GM18858 (cell line): ENCODE measurements at regions not wholly inside any gene's neighbourhood (a gene's known extent, or its start where the extent isn't known, plus 50 kb on each side); places are given as distances from the start of the nearest gene placed in this dataset.

ENCODE experiments used
- ATAC-seq: cut with Tn5 transposase; IDR thresholded peaks from one replicate; pipeline ENCODE4 v1.9.1; 2021; ENCODE audit not compliant: unreplicated experiment

DNA sequence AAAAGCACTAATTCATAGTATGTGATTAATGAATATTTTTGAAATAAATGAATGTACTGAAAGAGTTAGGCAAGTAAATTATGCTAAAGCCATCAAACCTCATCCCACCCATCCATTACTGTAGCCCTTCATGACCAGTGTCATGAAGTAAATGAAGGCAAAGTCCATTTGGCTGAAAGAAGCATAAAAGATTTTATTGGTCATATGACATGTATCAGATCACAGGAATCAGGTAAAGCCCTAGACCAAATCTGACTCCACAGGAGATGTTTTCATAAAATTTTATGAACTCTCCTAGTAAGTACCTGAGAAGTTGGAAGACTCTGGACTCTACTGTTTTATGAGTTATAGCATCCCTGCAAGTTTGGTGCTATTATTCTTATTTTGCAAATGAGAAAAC is 213.5 kb downstream of the TMEM114 start:
- no peak for ATAC-seq

DNA sequence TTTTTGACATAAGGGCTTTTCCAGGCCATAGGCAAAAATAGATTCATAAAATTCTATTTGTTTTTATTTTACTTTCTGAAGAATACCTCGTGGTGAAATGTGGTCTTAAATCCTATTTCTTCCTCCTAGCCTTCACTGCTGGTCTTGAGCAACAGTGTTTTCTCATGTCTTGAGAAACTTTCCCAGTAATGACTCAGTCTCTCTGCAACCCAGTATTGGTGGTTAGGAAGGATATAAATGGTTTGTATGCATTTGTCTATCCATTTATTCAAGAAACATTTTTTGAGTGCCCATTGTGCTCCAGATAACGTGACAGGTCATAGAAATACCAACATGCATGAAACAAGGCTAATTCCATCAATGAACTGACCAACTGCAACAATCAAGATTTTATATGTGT is 213.9 kb downstream of the TMEM114 start:
- ATAC-seq: no peak

DNA sequence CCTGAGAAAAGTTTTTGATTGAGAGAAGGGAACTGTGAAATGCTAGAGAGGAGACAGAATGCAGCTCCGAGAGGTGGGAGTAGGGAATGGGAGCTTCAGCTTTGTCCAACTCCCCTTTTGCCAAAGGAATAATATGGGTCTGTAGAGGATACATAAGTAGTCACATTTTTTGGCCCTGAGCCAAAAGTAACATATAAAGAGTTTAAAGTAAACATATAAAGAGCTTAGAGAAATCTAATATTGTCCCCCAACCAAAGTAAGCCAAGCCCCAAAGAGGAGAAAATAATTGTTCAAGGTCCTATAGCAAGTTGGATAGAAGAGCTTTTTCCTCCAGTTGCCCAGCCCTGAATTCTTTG is 215.1 kb downstream of the TMEM114 start:
- no peak for ATAC-seq

DNA sequence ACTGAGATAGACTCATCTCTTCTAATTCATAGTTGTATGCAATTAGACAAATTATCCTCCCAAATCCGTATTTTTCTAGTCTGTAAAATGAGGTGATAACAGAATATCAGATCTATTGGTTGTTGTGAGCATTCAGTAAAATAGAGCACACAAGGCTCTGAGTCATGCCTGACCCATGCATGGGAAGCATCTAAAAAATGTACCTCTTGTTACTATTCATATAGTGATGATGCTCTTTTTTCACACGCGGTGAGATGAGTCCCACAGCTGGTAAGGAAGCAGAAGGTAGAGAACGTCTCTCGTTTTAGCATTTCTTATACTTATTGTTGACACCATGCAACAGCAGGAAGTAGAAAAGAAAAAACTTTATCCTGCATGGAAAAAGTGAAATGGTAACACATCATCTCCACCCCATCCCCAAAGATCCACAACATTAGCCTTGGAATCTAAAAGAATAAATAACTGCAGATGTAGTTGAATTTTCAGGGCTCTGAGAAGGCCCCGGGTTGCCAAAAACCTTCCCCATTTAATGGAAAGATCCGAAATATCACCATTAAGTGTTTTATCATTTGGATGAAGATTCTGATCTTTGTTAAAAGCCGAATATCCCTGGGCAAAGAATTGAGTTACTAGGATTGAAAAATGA is 215.6 kb downstream of the TMEM114 start:
- no peak for ATAC-seq

DNA sequence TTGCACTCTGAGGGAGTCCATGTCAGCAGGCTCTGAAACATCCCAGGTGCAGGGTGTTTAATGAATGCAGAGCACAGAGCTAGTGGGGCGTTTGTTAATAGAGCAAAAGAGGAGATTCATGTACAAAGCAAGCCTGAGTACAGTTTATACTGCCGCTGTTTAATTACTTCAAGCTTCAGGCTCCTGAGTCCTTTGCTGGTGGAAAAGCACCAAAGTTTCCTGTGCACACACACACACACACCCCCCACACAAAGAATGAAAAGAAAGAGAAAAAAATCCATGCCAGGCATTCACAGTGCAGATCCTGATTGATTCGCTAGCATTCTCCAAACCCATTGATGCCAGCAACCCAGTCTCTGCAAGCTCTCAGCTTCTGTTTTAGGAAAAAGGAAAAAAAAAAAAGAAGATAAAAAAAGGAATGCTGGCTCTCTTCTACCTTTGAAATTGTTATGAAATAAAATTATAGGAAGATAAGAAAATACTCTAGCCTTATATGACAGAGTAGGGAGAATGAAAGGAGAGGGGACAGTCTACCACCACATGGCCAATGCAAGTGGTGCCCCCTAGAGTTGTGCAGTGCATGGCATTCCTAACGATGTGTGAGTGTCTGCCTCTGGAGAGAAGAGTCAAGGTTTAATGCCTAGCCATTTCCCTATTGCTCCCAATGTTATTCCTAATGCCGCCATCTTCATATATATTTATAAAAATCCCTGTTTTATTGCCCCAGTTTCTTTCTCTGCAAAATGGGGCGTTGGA is 216.5 kb downstream of the TMEM114 start:
- no peak for ATAC-seq

DNA sequence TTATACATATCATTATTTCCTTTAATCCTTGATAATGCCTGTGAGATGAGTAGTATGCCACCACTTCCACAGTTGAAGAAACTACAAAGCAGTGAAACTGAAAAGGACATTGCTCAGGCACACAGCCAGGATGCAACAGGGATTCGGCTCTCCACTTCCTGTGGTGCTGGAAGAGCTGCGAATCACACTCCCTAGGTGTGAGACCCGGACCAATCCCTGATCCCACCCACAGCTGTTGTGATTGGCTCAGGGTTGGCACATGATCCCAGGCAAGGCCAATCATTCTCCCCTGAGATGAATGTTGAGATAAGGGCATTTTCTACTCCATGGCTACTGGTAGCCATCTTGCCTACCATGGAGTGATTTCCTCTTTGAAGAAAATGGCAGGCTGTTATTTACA is 218.2 kb downstream of the TMEM114 start:
- no peak for ATAC-seq

DNA sequence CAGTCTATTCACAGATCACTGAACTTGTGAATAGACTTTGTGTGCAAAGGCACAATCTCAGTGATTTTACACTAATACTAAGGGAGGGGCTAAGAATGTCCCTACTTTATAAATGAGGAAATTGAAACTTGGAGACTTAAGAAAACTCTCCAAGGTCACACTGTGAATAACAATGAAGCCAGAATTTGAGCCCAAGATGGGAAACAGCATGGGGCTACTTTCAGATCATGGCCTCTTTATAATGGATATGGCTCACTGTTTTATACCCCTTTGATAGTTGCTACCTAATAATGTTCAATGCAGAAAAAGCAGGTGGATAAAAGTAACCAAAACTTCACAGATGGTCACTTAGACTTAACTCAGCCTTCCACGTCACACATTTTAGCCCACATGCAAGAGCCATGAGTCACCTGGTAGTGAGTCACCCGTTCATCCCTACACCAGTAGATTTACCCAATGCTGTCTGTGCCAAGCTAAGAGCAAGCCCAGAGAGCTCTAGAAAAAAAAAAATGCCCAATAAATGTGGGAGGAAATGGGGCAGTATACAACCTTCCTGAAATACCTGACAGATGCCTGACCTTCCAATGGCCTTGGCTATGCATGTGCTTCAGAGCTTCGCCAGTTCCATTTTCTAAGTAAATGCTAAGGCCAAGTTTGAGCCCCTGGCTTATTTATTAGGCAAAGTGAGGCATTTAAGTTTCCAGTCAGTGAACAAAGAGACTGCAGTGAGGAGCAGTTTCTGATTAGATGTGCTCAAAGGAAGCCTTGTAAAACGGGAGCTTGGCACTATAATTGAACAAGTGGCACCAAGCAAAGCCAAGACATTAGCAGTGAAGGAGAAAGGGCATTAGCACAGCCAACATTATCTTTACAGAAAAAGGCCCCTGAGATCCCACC is 219.7 kb downstream of the TMEM114 start:
- ATAC-seq: no peak

DNA sequence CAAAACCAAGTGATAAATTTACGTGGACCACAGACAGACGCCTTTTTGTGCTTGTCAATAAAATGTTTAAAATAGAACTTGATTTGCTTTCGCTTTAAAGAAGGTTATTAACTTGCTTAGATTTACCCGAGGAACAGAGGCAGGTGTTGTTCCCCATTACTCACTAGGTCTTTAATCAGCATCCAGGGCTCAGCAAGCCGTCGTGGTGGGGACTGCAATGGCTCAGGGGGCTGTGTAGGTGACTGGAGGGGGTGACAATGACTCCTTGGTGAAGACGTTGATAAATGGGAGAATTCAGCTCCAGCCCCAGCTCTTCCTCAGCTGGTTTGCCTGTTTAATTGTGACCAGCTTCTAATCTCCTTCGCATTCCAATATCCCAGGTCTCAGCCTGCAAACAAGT is 231.4 kb downstream of the TMEM114 start:
- ATAC-seq: no peak

DNA sequence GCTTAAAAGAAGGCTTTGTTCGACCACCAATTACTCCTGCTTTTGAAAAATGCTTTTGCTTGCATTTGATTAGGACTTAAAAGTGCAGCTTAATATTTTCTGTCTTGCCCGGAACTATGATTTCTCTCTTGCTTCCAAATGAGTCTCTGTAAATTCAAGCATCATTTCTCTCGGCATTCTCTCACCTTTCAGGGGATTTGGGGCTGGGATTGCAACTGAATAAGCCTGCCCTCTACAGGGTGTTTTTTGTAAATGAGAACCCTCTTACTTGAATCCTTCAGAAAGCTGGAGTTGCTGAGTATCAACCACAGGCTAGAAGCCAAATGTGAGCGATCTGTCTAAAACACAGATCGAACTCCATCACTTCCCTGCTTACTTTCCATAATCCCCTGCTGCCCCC is 234.6 kb downstream of the TMEM114 start:
- ATAC-seq: no peak

DNA sequence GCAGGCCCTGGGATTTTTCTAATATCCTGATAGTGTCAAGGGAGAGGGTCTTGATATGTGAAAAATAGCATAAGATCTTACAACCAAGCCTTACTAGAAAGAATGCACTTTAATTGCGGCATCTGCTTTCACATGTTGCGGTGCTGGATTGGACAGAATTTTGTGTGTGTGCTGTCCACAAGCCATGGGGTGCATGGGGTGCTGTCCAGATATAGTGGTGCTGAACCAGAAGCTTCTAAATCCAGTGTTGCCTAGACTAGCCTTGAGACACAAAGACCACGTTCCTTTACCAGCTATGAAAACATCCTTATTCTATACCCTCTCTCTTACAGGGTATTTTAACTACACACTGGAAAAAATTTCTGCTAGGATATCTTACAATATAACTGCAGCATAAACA is 244.0 kb downstream of the TMEM114 start:
- ATAC-seq: no peak

DNA sequence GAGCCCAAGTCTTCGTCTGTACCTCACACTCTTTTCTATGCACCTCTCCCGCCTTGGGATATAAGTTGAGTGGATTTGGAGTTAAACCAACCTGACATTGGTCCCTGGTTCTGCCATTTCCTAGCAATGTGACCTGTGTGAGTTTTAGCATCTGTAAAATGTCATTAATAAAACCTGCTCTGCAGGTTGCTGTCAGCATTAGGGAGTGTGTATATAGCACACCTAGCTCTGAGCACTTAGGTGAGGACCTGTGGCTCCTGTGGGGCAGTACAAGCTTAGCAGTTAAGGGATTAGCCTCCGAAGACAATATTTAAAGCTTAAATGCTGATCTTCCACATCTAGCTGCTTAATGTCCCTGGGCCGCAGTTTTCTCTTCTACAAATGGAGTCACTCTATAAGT is 248.0 kb downstream of the TMEM114 start:
- no peak for ATAC-seq

DNA sequence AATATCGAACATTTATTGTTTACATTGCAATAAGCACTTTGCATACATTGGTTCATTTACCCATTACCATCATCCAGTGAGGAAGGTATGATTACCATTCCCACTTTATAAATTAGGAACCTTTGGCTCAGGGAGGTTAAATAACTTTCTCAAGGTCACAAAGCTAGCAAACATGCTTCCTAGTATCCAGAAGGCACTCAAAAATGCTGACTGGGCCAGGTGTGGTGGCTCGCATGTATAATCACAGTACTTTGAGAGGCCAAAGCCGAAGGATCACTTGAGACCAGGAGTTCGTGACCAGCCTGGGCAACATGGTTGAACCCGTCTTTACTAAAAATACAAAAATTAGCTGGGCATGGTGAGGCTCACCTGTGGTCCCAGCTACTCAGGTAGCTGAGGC is 259.6 kb downstream of the TMEM114 start:
- ATAC-seq: no peak

DNA sequence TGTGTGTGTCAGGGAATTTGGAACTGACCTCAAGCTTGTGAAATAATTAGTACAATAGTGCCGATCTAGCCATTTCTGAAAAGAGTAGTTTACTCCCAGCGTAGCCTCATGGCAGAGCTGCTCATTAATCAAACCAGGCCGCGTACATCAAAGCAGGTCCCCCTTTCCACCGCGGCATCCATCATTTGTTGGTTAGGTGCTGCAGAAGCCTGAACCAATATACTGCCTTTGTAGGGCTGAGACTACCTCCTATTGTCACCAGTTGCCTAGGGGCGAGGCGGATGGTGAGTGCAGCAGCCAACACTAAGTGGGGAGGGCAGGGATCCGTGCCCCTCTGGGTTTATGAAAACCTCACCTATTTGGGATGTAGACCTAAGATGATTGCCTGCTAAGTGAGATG is 264.1 kb downstream of the TMEM114 start:
- ATAC-seq: no peak

DNA sequence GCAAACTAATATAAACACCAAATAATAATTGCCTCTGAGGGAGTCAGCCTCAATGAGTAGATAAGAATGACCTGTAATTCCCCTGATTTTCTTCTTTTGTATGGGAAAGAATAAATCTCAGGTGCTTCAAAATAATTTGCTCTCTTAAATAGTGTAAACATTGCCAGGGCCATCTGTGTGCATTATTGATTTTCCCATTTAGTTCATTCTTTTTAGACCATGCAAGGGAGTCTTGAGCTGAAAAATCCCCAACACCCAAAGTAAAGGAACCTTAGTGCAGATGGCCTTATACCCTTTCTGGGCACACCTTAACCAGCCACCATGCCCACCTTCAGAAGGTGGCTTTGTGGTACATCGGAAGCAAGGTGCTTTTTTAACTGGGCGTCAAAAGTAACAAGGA is 267.2 kb downstream of the TMEM114 start:
- ATAC-seq: no peak

DNA sequence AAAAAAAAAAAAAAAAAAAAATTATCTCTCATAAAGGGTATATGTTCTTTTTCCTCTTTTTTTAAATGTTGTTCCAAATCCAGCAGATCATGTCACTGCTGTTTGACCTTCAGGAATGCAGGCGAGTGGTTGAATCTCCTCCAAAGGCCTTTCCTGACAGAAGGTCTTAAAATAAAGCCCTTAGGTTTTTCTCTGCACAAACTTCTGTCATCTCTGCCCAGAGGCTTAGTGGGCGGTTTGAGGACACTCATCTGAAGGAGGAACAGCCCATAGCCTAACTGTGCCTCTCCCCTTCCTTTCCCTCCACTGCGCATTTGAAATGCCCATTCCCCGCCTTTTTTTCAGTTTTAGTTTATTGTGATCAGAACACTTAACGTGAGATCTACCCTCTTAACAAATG is 270.2 kb downstream of the TMEM114 start:
- no peak for ATAC-seq

DNA sequence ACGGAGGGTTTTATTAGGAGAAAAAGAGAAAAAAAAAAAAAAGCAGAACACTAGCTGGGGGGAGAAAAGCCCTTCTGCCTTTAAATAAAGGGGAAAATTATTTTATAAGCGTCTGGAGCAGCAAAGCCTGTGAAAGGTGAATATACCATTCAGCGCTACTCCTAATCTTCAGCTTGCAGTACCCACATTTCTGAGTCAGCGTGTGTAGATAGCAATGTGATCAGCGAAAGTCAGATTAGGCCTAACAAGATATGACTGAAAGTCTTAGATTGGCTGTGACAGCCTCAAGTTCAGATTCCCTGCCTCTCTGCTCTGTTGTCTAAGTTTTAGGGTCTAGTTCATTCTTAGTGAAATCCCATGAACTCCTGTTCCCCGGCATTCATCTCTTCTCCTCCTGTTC is 279.5 kb downstream of the TMEM114 start:
- ATAC-seq: no peak

DNA sequence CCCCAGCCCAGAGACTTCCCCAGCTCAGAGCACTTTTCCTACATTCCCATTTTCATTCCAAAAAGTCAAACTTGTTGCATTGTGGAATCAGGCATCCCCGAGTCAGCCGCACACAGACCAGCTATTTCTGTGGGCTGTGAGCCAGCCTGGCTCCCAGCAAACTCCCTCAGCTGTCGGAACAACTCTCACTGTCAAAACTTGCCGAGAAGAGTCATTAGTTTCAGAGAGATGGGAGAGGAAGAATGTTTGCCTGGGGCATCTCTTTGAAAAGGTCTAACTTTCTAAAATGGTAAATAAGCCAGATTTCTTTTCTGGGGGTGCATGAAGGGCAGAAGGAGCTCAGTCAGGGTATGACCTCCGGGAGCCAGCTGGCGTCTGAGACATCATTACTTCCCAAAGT is 280.0 kb downstream of the TMEM114 start:
- no peak for ATAC-seq

DNA sequence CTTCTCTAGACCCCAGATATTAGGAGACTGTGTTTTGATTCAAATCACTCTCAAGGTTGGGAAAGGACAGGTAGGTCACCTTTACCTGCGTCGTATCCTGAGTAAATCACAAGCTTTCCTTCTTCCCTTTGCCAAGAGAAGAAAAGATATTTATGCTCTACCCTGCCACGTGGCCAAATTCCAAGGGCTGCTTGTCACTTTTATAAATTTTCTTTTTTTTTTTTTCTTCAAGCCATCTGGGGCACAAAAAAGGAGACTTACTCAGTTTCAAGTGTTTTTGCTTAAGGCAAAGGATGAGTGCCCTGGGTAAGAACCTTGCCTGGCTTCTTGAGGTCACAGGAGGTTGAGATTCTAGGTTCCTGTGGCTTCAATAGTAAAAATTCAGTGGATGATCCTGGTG is 285.1 kb downstream of the TMEM114 start:
- no peak for ATAC-seq

DNA sequence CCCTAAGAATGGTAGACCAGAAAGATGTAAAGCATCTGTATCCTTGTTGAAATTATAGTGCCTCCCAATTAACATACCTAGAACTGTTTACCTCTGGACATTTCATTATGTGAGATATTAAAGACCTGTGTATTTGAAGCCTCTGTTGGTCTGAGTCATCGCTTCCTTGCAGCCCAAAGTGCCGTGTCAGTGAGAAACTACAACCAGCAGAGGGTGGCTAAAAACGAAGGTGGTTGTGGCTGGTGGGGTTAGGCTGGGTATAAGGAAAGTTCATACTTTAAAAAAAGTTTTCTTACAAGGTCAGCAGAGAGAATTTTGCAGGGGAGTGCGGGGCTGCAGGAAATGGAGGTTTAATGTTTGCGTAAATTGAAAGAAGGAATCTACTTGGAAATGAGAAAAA is 290.7 kb downstream of the TMEM114 start:
- ATAC-seq: no peak

DNA sequence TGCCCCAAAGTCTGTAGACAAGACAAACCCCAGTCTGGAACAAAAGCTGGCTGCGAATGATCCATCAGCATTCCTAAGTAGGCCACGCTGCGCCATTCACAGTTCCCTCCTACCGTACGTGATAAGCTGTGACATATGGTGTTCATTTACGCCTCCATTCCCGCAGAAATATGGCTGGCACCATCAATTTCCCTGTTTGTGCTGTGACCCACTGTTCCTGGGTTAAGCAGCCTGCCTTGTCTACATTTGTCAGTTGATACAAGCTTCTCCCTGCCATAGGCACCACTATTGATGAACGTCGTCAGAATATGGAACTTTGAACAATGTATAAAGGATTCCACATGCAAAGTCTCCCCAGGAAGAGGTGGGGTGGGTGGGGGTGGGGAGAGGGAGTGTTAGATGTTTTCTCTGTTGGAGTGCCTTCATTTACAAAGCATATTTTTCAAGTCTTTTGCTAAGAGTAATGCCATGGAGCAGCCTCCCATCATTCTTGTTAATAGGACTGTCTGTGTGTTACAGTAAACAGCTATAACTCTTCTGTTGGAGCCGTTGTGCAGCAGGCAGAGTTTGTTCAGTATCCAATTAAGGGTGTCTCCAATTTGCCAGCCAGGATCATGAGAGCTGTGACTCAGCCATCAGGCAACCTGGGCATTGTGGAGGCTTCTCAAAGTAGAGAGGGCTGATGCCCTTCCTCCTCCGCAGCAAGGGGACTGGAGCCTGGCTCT is 294.6 kb downstream of the TMEM114 start:
- no peak for ATAC-seq

DNA sequence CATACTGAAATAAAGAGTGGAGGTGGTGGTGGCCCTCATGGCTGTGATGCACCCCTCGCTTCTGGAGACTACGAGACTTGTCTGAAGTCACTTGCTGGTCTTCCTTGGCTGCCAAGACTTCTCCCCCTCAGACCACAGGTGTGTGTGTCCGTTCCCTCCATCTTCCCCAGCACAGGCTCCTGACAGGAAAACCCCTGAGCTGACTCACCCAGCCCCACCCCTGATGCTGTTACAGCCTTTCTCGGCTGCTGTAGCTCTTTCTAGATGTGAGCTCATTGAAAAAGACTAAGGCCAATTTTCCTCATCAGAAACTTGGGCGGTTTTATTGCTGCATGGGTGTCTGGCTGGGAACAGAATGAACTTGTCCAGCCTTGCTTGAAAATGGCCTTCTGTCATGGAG is 296.9 kb downstream of the TMEM114 start:
- no peak for ATAC-seq
